ENCODE measurements at regions not wholly inside any gene's neighbourhood (a gene's known extent, or its start where the extent isn't known, plus 50 kb on each side); places are given as distances from the start of the nearest gene placed in this dataset.

DNA sequence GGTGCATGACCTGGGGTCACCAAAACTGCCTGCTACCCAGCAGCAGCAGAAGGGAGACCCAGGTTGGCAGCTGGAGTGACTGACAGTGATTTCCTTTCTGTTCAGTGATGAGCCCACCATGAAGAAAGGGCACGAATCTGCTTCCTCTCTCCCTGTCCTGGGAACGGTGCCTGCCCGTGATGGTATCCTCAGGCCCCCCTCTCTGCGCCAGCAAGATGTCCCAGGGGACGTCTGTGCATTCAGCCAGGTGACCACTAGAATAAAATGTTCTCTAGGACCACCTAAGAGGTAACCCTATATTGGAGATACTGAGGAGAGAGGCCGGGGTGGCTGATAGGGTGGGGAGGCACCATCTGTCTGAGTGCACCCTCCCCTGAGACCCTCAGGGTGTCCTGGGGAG lies 294.7 kb downstream of the QKI start:
- no peak for DNase-seq (ENCODE audit: unreplicated experiment)
- Mint-ChIP-seq H3K27ac (ENCODE audit: low read depth, unreplicated experiment) (no peak overlapping the region), H3K36me3 (ENCODE audit: insufficient read depth, unreplicated experiment) (no peaks in the 10 kb centered on the region), H3K4me3 (ENCODE audit: unreplicated experiment) (no peak overlapping the region), H3K27me3 (ENCODE audit: insufficient read depth, unreplicated experiment) (no peaks in the 10 kb centered on the region), H3K9me3 (ENCODE audit: unreplicated experiment) (no peaks in the 10 kb centered on the region), H3K4me1 (ENCODE audit: insufficient read depth, unreplicated experiment) (peaks cover 23% of the 10 kb centered on the region)
- intact Hi-C loops (cut with micrococcal nuclease): no loop called here
- POLR2A ChIA-PET: no interaction called here
- TF ChIP-seq, protein P1, sequence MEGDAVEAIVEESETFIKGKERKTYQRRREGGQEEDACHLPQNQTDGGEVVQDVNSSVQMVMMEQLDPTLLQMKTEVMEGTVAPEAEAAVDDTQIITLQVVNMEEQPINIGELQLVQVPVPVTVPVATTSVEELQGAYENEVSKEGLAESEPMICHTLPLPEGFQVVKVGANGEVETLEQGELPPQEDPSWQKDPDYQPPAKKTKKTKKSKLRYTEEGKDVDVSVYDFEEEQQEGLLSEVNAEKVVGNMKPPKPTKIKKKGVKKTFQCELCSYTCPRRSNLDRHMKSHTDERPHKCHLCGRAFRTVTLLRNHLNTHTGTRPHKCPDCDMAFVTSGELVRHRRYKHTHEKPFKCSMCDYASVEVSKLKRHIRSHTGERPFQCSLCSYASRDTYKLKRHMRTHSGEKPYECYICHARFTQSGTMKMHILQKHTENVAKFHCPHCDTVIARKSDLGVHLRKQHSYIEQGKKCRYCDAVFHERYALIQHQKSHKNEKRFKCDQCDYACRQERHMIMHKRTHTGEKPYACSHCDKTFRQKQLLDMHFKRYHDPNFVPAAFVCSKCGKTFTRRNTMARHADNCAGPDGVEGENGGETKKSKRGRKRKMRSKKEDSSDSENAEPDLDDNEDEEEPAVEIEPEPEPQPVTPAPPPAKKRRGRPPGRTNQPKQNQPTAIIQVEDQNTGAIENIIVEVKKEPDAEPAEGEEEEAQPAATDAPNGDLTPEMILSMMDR (IDR thresholded peaks at IDR 0.05; ENCODE audit: unreplicated experiment): no peak
- CTCF ChIA-PET: interaction anchor here (0.6 kb wide), 1 partner anchor 287 kb away, joined by 4 read pairs; no protein-coding TSS in a partner anchor
- no TSS peak for BruUV-seq (replicated peaks)

GRCh38 chr6:163708466-163708865 lies 293.9 kb downstream of the QKI start:
- H3K9me3 Mint-ChIP-seq (ENCODE audit: unreplicated experiment): no peaks in the 10 kb centered on the region
- intact Hi-C loops (cut with micrococcal nuclease): no loop called here
- POLR2A ChIA-PET: interaction anchor here (1.0 kb wide), 1 partner anchor 99 kb away, joined by 3 read pairs; no protein-coding TSS in a partner anchor
- DNase-seq (ENCODE audit: unreplicated experiment): no peak
- no peaks in the 10 kb centered on the region for H3K27me3 Mint-ChIP-seq (ENCODE audit: insufficient read depth, unreplicated experiment)
- CTCF ChIA-PET: interaction anchor here (1.2 kb wide), 1 partner anchor 13 kb away, joined by 3 read pairs; no protein-coding TSS in a partner anchor
- no TSS peak for BruUV-seq (replicated peaks)
- TF ChIP-seq, protein P1 (IDR thresholded peaks at IDR 0.05; ENCODE audit: unreplicated experiment): no peak
- H3K4me3 Mint-ChIP-seq (ENCODE audit: unreplicated experiment): no peak overlapping the region
- H3K27ac Mint-ChIP-seq (ENCODE audit: low read depth, unreplicated experiment): no peak overlapping the region
- H3K36me3 Mint-ChIP-seq (ENCODE audit: insufficient read depth, unreplicated experiment): no peaks in the 10 kb centered on the region
- H3K4me1 Mint-ChIP-seq (ENCODE audit: insufficient read depth, unreplicated experiment): peaks cover 23% of the 10 kb centered on the region

DNA sequence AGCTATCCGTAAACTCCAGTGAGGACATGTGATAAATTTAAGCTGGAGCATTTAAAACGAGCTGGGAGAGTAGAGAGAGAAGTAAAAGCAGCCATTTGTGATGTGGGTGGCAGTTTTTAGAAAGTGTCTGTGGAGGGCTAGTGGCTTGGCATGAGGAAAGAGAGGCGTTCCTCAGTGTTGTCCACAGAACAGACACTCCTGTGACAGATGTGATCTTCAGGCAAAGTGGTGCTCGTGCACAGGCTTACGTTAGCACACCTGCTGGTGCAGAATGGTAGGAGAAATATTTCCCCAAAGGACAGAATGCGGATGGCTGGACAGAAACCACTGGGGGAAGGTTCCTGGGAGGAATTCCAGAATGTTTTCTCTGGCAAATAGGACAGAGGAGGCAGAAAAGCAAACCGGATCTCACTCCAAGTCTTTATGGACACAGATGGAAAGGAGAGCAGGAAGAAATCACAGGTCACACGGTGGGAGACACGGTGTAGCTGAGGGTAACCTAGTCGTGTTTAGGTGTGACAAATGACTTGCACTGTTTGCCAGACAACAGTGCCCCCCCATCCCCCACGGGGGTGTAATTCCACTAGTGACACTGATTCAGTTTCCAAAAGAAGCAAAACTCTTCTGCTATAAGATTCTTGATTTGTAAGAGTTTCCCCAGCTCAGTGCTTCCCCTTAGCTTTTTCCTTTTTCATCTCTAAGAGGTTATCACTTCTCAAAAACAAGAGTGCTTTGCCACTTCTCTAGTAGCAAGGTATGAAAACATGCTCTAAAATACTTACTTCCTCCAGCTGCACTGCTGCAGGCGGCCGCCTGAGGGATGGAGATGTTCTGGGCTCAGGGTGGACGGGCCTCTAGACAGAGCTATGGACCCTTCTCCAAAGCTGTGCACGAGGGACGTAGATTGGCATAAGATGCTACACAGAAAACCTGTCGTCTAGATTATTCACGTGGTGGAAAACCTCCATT lies 293.2 kb downstream of the QKI start:
- Mint-ChIP-seq H3K4me1 (ENCODE audit: insufficient read depth, unreplicated experiment) (peaks cover 23% of the 10 kb centered on the region), H3K27ac (ENCODE audit: low read depth, unreplicated experiment) (no peak overlapping the region), H3K27me3 (ENCODE audit: insufficient read depth, unreplicated experiment) (no peaks in the 10 kb centered on the region), H3K36me3 (ENCODE audit: insufficient read depth, unreplicated experiment) (no peaks in the 10 kb centered on the region), H3K9me3 (ENCODE audit: unreplicated experiment) (no peaks in the 10 kb centered on the region), H3K4me3 (ENCODE audit: unreplicated experiment) (no peak overlapping the region)
- TF ChIP-seq, protein P1 (IDR thresholded peaks at IDR 0.05; ENCODE audit: unreplicated experiment): no peak
- POLR2A ChIA-PET: interaction anchor here (0.7 to 1.0 kb wide), 2 partner anchors 98 to 330 kb away, joined by 3 to 4 read pairs; no protein-coding TSS in a partner anchor
- CTCF ChIA-PET: interaction anchor here (1.2 kb wide), 1 partner anchor 13 kb away, joined by 3 read pairs; no protein-coding TSS in a partner anchor
- intact Hi-C loops (cut with micrococcal nuclease): no loop called here
- BruUV-seq (replicated peaks): no TSS peak
- no peak for DNase-seq (ENCODE audit: unreplicated experiment)

GRCh38 chr6:163706500-163707087 lies 292.1 kb downstream of the QKI start:
- no TSS peak for BruUV-seq (replicated peaks)
- TF ChIP-seq, protein P1 (IDR thresholded peaks at IDR 0.05; ENCODE audit: unreplicated experiment): no peak
- intact Hi-C loops (cut with micrococcal nuclease): no loop called here
- H3K9me3 Mint-ChIP-seq (ENCODE audit: unreplicated experiment): no peaks in the 10 kb centered on the region
- no peaks in the 10 kb centered on the region for H3K27me3 Mint-ChIP-seq (ENCODE audit: insufficient read depth, unreplicated experiment)
- ChIA-PET POLR2A (no interaction called here), CTCF (interaction anchor here (0.5 kb wide), 1 partner anchor 256 kb away, joined by 4 read pairs; no protein-coding TSS in a partner anchor)
- peak; percentile 18 for DNase-seq (ENCODE audit: unreplicated experiment)
- no peak overlapping the region for H3K4me3 Mint-ChIP-seq (ENCODE audit: unreplicated experiment)
- no peaks in the 10 kb centered on the region for H3K36me3 Mint-ChIP-seq (ENCODE audit: insufficient read depth, unreplicated experiment)
- peaks cover 19% of the 10 kb centered on the region for H3K4me1 Mint-ChIP-seq (ENCODE audit: insufficient read depth, unreplicated experiment)
- no peak overlapping the region for H3K27ac Mint-ChIP-seq (ENCODE audit: low read depth, unreplicated experiment)
